HCT116 (cell line): ENCODE measurements at regions not wholly inside any gene's neighbourhood (a gene's known extent, or its start where the extent isn't known, plus 50 kb on each side); places are given as distances from the start of the nearest gene placed in this dataset.

Experiments used
- ELF1 ChIP-seq: IDR thresholded peaks from 2 replicates; pipeline ENCODE4 v1.6.1; 2012; ENCODE audit warnings: low read depth, borderline replicate concordance
- EZH2phosphoT487 ChIP-seq: fragments of 200-600 bp; IDR thresholded peaks from 2 replicates; pipeline ENCODE4 v1.6.1; 2018; ENCODE audit warnings: antibody characterized with exemption, borderline replicate concordance
- JUND ChIP-seq: IDR thresholded peaks from 2 replicates; pipeline ENCODE4 v1.6.1; 2012
- POLR2AphosphoS5 ChIP-seq: IDR thresholded peaks from 2 replicates; pipeline ENCODE4 v1.6.1; 2011; ENCODE audit warnings: mild to moderate bottlenecking, low read depth, low read length, moderate library complexity
- TCF7L2 ChIP-seq: IDR thresholded peaks from 2 replicates; pipeline ENCODE4 v1.7.0; 2011; ENCODE audit warnings: borderline replicate concordance, inconsistent platforms; ENCODE audit not compliant: insufficient read depth, insufficient read length; ENCODE audit errors: extremely low read depth
- ZFX ChIP-seq: fragments of 450-650 bp; IDR thresholded peaks from 2 replicates; pipeline ENCODE4 v1.6.1; 2017
- TF ChIP-seq, protein P1 (sequence below): IDR thresholded peaks from 2 replicates; pipeline ENCODE4 v1.6.1; 2012; ENCODE audit warnings: low read depth
- TF ChIP-seq, protein P2 (sequence below): IDR thresholded peaks from 2 replicates; pipeline ENCODE4 v1.6.1; 2012
- TF ChIP-seq, protein P3 (sequence below), 3 experiments: fragments of 200-600 bp in 1 of 3; sonication (generic) in 1 of 3; IDR thresholded peaks in 2 of 3; conservative IDR thresholded peaks in 1 of 3; 2 replicates each; pipeline ENCODE4 v1.5.1; 2012 to 2017; ENCODE audit warnings: low read depth in 2 of 3, low read length in 2 of 3, antibody characterized with exemption in 1 of 3, borderline replicate concordance in 1 of 3, control low read depth in 1 of 3, mild to moderate bottlenecking in 1 of 3, mixed read lengths in 1 of 3, mixed run types in 1 of 3, moderate library complexity in 1 of 3; ENCODE audit not compliant: insufficient read depth in 1 of 3

DNA sequence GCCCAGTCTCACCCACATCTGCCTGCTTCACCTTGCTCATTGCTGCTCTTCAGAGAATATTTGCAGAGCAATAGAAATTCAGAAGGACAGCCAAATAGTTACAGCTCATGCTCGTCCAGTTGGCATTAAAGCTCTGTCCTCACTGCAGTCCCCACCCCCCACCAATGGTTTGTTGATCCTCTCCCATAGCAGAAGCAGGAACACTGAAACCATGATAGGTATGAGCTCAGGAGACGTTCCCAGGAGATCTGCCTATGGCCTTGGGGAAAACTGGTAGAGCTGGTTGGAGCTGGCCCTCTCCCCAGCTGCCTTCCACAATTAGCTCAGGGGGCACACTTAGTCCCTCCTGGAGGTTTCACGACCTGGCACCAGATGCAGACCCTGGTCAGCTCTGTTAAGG lies 68.6 kb upstream of the KMT2C start (continued):
- TF ChIP-seq, protein P1, sequence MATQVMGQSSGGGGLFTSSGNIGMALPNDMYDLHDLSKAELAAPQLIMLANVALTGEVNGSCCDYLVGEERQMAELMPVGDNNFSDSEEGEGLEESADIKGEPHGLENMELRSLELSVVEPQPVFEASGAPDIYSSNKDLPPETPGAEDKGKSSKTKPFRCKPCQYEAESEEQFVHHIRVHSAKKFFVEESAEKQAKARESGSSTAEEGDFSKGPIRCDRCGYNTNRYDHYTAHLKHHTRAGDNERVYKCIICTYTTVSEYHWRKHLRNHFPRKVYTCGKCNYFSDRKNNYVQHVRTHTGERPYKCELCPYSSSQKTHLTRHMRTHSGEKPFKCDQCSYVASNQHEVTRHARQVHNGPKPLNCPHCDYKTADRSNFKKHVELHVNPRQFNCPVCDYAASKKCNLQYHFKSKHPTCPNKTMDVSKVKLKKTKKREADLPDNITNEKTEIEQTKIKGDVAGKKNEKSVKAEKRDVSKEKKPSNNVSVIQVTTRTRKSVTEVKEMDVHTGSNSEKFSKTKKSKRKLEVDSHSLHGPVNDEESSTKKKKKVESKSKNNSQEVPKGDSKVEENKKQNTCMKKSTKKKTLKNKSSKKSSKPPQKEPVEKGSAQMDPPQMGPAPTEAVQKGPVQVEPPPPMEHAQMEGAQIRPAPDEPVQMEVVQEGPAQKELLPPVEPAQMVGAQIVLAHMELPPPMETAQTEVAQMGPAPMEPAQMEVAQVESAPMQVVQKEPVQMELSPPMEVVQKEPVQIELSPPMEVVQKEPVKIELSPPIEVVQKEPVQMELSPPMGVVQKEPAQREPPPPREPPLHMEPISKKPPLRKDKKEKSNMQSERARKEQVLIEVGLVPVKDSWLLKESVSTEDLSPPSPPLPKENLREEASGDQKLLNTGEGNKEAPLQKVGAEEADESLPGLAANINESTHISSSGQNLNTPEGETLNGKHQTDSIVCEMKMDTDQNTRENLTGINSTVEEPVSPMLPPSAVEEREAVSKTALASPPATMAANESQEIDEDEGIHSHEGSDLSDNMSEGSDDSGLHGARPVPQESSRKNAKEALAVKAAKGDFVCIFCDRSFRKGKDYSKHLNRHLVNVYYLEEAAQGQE = no peak
- TF ChIP-seq, protein P2, sequence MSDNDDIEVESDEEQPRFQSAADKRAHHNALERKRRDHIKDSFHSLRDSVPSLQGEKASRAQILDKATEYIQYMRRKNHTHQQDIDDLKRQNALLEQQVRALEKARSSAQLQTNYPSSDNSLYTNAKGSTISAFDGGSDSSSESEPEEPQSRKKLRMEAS = no peak
- no peak for TF ChIP-seq TCF7L2
- TF ChIP-seq, protein P3, sequence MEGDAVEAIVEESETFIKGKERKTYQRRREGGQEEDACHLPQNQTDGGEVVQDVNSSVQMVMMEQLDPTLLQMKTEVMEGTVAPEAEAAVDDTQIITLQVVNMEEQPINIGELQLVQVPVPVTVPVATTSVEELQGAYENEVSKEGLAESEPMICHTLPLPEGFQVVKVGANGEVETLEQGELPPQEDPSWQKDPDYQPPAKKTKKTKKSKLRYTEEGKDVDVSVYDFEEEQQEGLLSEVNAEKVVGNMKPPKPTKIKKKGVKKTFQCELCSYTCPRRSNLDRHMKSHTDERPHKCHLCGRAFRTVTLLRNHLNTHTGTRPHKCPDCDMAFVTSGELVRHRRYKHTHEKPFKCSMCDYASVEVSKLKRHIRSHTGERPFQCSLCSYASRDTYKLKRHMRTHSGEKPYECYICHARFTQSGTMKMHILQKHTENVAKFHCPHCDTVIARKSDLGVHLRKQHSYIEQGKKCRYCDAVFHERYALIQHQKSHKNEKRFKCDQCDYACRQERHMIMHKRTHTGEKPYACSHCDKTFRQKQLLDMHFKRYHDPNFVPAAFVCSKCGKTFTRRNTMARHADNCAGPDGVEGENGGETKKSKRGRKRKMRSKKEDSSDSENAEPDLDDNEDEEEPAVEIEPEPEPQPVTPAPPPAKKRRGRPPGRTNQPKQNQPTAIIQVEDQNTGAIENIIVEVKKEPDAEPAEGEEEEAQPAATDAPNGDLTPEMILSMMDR (IDR thresholded peaks at IDR 0.05 in 2 of 3, conservative IDR thresholded peaks at IDR 0.05 in 1 of 3; ENCODE audit: borderline replicate concordance in 1 of 3, insufficient read depth in 1 of 3, low read depth in 2 of 3, low read length in 2 of 3) = no peak
- TF ChIP-seq POLR2AphosphoS5 = no peak
- TF ChIP-seq JUND = no peak
- TF ChIP-seq ELF1 = no peak
- no peak for TF ChIP-seq EZH2phosphoT487
- TF ChIP-seq ZFX = no peak
